NCI-H69 (cell line): ENCODE measurements at regions not wholly inside any gene's neighbourhood (a gene's known extent, or its start where the extent isn't known, plus 50 kb on each side); places are given as distances from the start of the nearest gene placed in this dataset.

ENCODE experiments used
- DNase-seq: peaks from one replicate; lab custom pipeline; 2025; lab: John Stamatoyannopoulos, UW

GRCh38 chr14:98819132-98819866 is 452.7 kb downstream of the BCL11B start:
- peak; percentile 32 for DNase-seq

- DNase-seq = no peak
These were observed 452.2 kb downstream of the BCL11B start for GRCh38 chr14:98819867-98820206.

GRCh38 chr14:98822917-98823316 is 449.1 kb downstream of the BCL11B start:
- no peak for DNase-seq

GRCh38 chr14:98826618-98827017 is 445.4 kb downstream of the BCL11B start:
- DNase-seq = no peak

GRCh38 chr14:98834119-98834518 is 437.9 kb downstream of the BCL11B start:
- no peak for DNase-seq

- no peak for DNase-seq
These were observed 436.8 kb downstream of the BCL11B start for GRCh38 chr14:98835051-98835824.

- no peak for DNase-seq
These were observed 436.2 kb downstream of the BCL11B start for GRCh38 chr14:98835825-98836100.

- no peak for DNase-seq
These were observed 431.9 kb downstream of the BCL11B start for GRCh38 chr14:98840091-98840490.

GRCh38 chr14:98840511-98840910 is 431.5 kb downstream of the BCL11B start:
- no peak for DNase-seq

- no peak for DNase-seq
These were observed 427.5 kb downstream of the BCL11B start for GRCh38 chr14:98844456-98844855.

GRCh38 chr14:98847521-98848468 is 424.2 kb downstream of the BCL11B start:
- DNase-seq = no peak

- DNase-seq = no peak
These were observed 418.8 kb downstream of the BCL11B start for GRCh38 chr14:98853063-98853729.

GRCh38 chr14:98855926-98856715 is 415.9 kb downstream of the BCL11B start:
- DNase-seq = no peak

- no peak for DNase-seq
These were observed 413.8 kb downstream of the BCL11B start for GRCh38 chr14:98858158-98858557.

- no peak for DNase-seq
These were observed 413.4 kb downstream of the BCL11B start for GRCh38 chr14:98858561-98858960.

- no peak for DNase-seq
These were observed 412.7 kb downstream of the BCL11B start for GRCh38 chr14:98859301-98859700.

- DNase-seq = no peak
These were observed 407.8 kb downstream of the BCL11B start for GRCh38 chr14:98864211-98864610.

- no peak for DNase-seq
These were observed 404.9 kb downstream of the BCL11B start for GRCh38 chr14:98867146-98867545.

- DNase-seq = no peak
These were observed 404.3 kb downstream of the BCL11B start for GRCh38 chr14:98867726-98868125.

- DNase-seq = no peak
These were observed 403.1 kb downstream of the BCL11B start for GRCh38 chr14:98868866-98869265.

- no peak for DNase-seq
These were observed 400.2 kb downstream of the BCL11B start for GRCh38 chr14:98871796-98872195.
